OCI-LY7 (cell line): ENCODE measurements at regions not wholly inside any gene's neighbourhood (a gene's known extent, or its start where the extent isn't known, plus 50 kb on each side); places are given as distances from the start of the nearest gene placed in this dataset.

Source experiments
- BruUV-seq: library from RNA; stranded (reverse); fragments of 400-500 nt; replicated peaks from 2 replicates; lab custom pipeline; 2021; lab: Mats Ljungman, UMichigan
- CTCF ChIA-PET: fragments of 300-600 bp; sonication (Branson Sonifier 250); formaldehyde crosslinking; loops from one replicate; lab custom pipeline; 2022; ENCODE audit warnings: antibody characterized with exemption; ENCODE audit not compliant: unreplicated experiment; lab: Charles Lee
- POLR2A ChIA-PET: fragments of 300-600 bp; sonication (Branson Sonifier 250); formaldehyde crosslinking; loops from one replicate; lab custom pipeline; 2022; ENCODE audit warnings: antibody characterized with exemption; lab: Charles Lee
- DNase-seq: peaks from one replicate; pipeline ENCODE4 v3.0.0-alpha.2; 2015; ENCODE audit warnings: low spot score
- H2AFZ ChIP-seq: fragments of 200-600 bp; sonication (generic), shearing (Covaris generic); 2 replicates; pipeline ENCODE4 v1.6.1; 2014; ENCODE audit warnings: mild to moderate bottlenecking, antibody characterized with exemption, low read length, moderate library complexity
- H3K27ac ChIP-seq: fragments of 200-600 bp; sonication (generic); 2 replicates; pipeline ENCODE4 v1.5.1; 2014; ENCODE audit warnings: mixed run types, low read depth, mild to moderate bottlenecking, moderate library complexity, low read length, inconsistent platforms; ENCODE audit not compliant: poor library complexity, severe bottlenecking
- H3K36me3 ChIP-seq: fragments of 200-600 bp; sonication (generic); 2 replicates; pipeline ENCODE4 v1.6.1; 2014; ENCODE audit warnings: mild to moderate bottlenecking, antibody characterized with exemption, low read length, moderate library complexity, mixed read lengths; ENCODE audit not compliant: insufficient read depth
- H3K4me1 ChIP-seq: fragments of 200-600 bp; sonication (generic); 2 replicates; pipeline ENCODE4 v1.5.1; 2014; ENCODE audit warnings: mild to moderate bottlenecking, low read length; ENCODE audit not compliant: insufficient read depth, poor library complexity, severe bottlenecking
- H3K4me2 ChIP-seq: fragments of 200-600 bp; sonication (generic); 2 replicates; pipeline ENCODE4 v1.6.1; 2014; ENCODE audit warnings: mild to moderate bottlenecking, low read length
- H3K4me3 ChIP-seq: fragments of 200-600 bp; sonication (generic); 2 replicates; pipeline ENCODE4 v1.5.1; 2014; ENCODE audit warnings: mild to moderate bottlenecking, low read depth, low read length; ENCODE audit not compliant: poor library complexity, severe bottlenecking
- H3K79me2 ChIP-seq: fragments of 200-600 bp; sonication (generic); 2 replicates; pipeline ENCODE4 v1.6.1; 2016; ENCODE audit warnings: low read depth, mild to moderate bottlenecking, low read length, moderate library complexity, mixed read lengths; ENCODE audit not compliant: insufficient read depth
- H3K9me2 ChIP-seq: fragments of 200-600 bp; sonication (generic); 2 replicates; pipeline ENCODE4 v1.6.1; 2016; ENCODE audit warnings: mild to moderate bottlenecking, low read length, mixed read lengths; ENCODE audit not compliant: insufficient read depth
- H3K9me3 ChIP-seq: fragments of 200-600 bp; sonication (generic); 2 replicates; pipeline ENCODE4 v1.6.1; 2014; ENCODE audit warnings: mild to moderate bottlenecking, mixed run types, low read length, mixed read lengths
- H4K20me1 ChIP-seq: fragments of 200-600 bp; sonication (generic); 2 replicates; pipeline ENCODE4 v1.6.1; 2014; ENCODE audit warnings: mild to moderate bottlenecking, antibody characterized with exemption, low read length, moderate library complexity, mixed read lengths; ENCODE audit not compliant: insufficient read depth
- CTCF ChIP-seq: fragments of 200-600 bp; sonication (generic); conservative IDR thresholded peaks from 2 replicates; pipeline ENCODE4 v1.5.1; 2014; ENCODE audit warnings: mild to moderate bottlenecking, antibody characterized with exemption, low read length, moderate library complexity, mixed read lengths
- EZH2phosphoT487 ChIP-seq: fragments of 200-600 bp; sonication (generic); IDR thresholded peaks from 2 replicates; pipeline ENCODE4 v1.6.1; 2018; ENCODE audit warnings: low read depth, borderline replicate concordance, mild to moderate bottlenecking, mixed run types, antibody characterized with exemption, low read length, moderate library complexity, mixed read lengths
- intact Hi-C: fragments of 100-400 bp; cut with micrococcal nuclease; formaldehyde crosslinking; loops from one replicate; pipeline ENCODE4 v1.10.0; 2022; ENCODE audit not compliant: unreplicated experiment

GRCh38 chr2:22282220-22282619 is 1102.8 kb upstream of the KLHL29 start:
- Histone ChIP-seq H3K27ac (no peak overlapping the region), H3K36me3 (no peaks in the 10 kb centered on the region), H3K4me3 (no peak overlapping the region), H2AFZ (no peak overlapping the region), H4K20me1 (no peaks in the 10 kb centered on the region), H3K9me2 (no peaks in the 10 kb centered on the region), H3K4me2 (no peak overlapping the region), H3K4me1 (no peaks in the 10 kb centered on the region), H3K79me2 (no peaks in the 10 kb centered on the region), H3K9me3 (no peaks in the 10 kb centered on the region)
- no peak for TF ChIP-seq EZH2phosphoT487
- no peak for DNase-seq
- CTCF ChIA-PET = no interaction called here
- no TSS peak for BruUV-seq
- POLR2A ChIA-PET = no interaction called here
- intact Hi-C loops = no loop called here

GRCh38 chr2:22282916-22283315 is 1102.1 kb upstream of the KLHL29 start:
- H3K4me2 ChIP-seq = no peak overlapping the region
- ChIA-PET CTCF (no interaction called here), POLR2A (no interaction called here)
- no peaks in the 10 kb centered on the region for H3K4me1 ChIP-seq
- no peaks in the 10 kb centered on the region for H3K9me2 ChIP-seq
- H2AFZ ChIP-seq = no peak overlapping the region
- no TSS peak for BruUV-seq
- H3K4me3 ChIP-seq = no peak overlapping the region
- no peak overlapping the region for H3K27ac ChIP-seq
- no peaks in the 10 kb centered on the region for H3K36me3 ChIP-seq
- H4K20me1 ChIP-seq = no peaks in the 10 kb centered on the region
- DNase-seq = no peak
- H3K79me2 ChIP-seq = no peaks in the 10 kb centered on the region
- intact Hi-C loops = no loop called here
- no peaks in the 10 kb centered on the region for H3K9me3 ChIP-seq
- TF ChIP-seq CTCF = no peak
- no peak for TF ChIP-seq EZH2phosphoT487

GRCh38 chr2:22283436-22283835 is 1101.5 kb upstream of the KLHL29 start:
- no peak overlapping the region for H3K27ac ChIP-seq
- H3K4me2 ChIP-seq = no peak overlapping the region
- ChIA-PET CTCF (no interaction called here), POLR2A (no interaction called here)
- no peaks in the 10 kb centered on the region for H4K20me1 ChIP-seq
- no peaks in the 10 kb centered on the region for H3K79me2 ChIP-seq
- DNase-seq = no peak
- no peaks in the 10 kb centered on the region for H3K9me3 ChIP-seq
- no peak overlapping the region for H3K4me3 ChIP-seq
- BruUV-seq = no TSS peak
- TF ChIP-seq EZH2phosphoT487 (no peak), CTCF (no peak)
- no peaks in the 10 kb centered on the region for H3K9me2 ChIP-seq
- H2AFZ ChIP-seq = no peak overlapping the region
- H3K4me1 ChIP-seq = no peaks in the 10 kb centered on the region
- intact Hi-C loops = no loop called here
- H3K36me3 ChIP-seq = no peaks in the 10 kb centered on the region
